HG02885 (cell line): ENCODE measurements at regions not wholly inside any gene's neighbourhood (a gene's known extent, or its start where the extent isn't known, plus 50 kb on each side); places are given as distances from the start of the nearest gene placed in this dataset.
"Not testable (repeated sequence)": the region's sequence is repeated elsewhere in the genome, so short reads cannot be mapped to it uniquely, and the experiment has no call there.

Experiments
- ATAC-seq: cut with Tn5 transposase; IDR thresholded peaks from one replicate; pipeline ENCODE4 v1.9.1; 2021; ENCODE audit warnings: mild to moderate bottlenecking; ENCODE audit not compliant: unreplicated experiment, poor library complexity

- not testable (repeated sequence) for ATAC-seq
Measured at GRCh38 chr5:177664737-177665136, 64.8 kb downstream of the B4GALT7 start.

GRCh38 chr5:177665172-177665571 is 65.2 kb downstream of the B4GALT7 start:
- ATAC-seq: not testable (repeated sequence)

GRCh38 chr5:177665960-177666359 is 66.0 kb downstream of the B4GALT7 start:
- ATAC-seq: not testable (repeated sequence)

GRCh38 chr5:177671035-177671754 is 71.3 kb downstream of the B4GALT7 start:
- ATAC-seq: peak; percentile 42

GRCh38 chr5:177671755-177672690 is 72.1 kb downstream of the B4GALT7 start:
- peak; percentile 77 for ATAC-seq
